Midbrain (tissue), 1 donor: ENCODE measurements at regions not wholly inside any gene's neighbourhood (a gene's known extent, or its start where the extent isn't known, plus 50 kb on each side); places are given as distances from the start of the nearest gene placed in this dataset.
"Not testable (repeated sequence)": the region's sequence is repeated elsewhere in the genome, so short reads cannot be mapped to it uniquely, and the experiment has no call there.

ENCODE experiments used
- DNase-seq: peaks from one replicate; lab custom pipeline; 2025; lab: John Stamatoyannopoulos, UW

- DNase-seq: no peak
These were observed 541.9 kb upstream of the CADM1 start for GRCh38 chr11:116046127-116046526.

- DNase-seq: no peak
These were observed 540.7 kb upstream of the CADM1 start for GRCh38 chr11:116044941-116045340.

- DNase-seq: no peak
These were observed 540.3 kb upstream of the CADM1 start for GRCh38 chr11:116044520-116044919.

- DNase-seq: no peak
These were observed 539.6 kb upstream of the CADM1 start for GRCh38 chr11:116043857-116044256.

- DNase-seq: not testable (repeated sequence)
These were observed 538.8 kb upstream of the CADM1 start for GRCh38 chr11:116043059-116043458.

- no peak for DNase-seq
These were observed 537.9 kb upstream of the CADM1 start for GRCh38 chr11:116042146-116042545.

- no peak for DNase-seq
These were observed 533.6 kb upstream of the CADM1 start for GRCh38 chr11:116037861-116038260.

- DNase-seq: no peak
These were observed 531.8 kb upstream of the CADM1 start for GRCh38 chr11:116035977-116036376.

GRCh38 chr11:116033931-116034553 lies 529.8 kb upstream of the CADM1 start:
- DNase-seq: no peak

GRCh38 chr11:116030697-116031331 lies 526.6 kb upstream of the CADM1 start:
- DNase-seq: no peak

GRCh38 chr11:116028506-116028905 lies 524.3 kb upstream of the CADM1 start:
- DNase-seq: not testable (repeated sequence)

GRCh38 chr11:115999437-115999836 lies 495.2 kb upstream of the CADM1 start:
- no peak for DNase-seq

- no peak for DNase-seq
These were observed 492.6 kb upstream of the CADM1 start for GRCh38 chr11:115996808-115997188.

GRCh38 chr11:115996125-115996807 lies 492.1 kb upstream of the CADM1 start:
- no peak for DNase-seq

- no peak for DNase-seq
These were observed 489.4 kb upstream of the CADM1 start for GRCh38 chr11:115993590-115993989.

GRCh38 chr11:115990004-115990447 lies 485.8 kb upstream of the CADM1 start:
- DNase-seq: no peak

GRCh38 chr11:115985896-115986295 lies 481.7 kb upstream of the CADM1 start:
- DNase-seq: no peak

- DNase-seq: no peak
These were observed 480.0 kb upstream of the CADM1 start for GRCh38 chr11:115984228-115984627.

GRCh38 chr11:115982666-115983065 lies 478.5 kb upstream of the CADM1 start:
- no peak for DNase-seq

- DNase-seq: no peak
These were observed 477.7 kb upstream of the CADM1 start for GRCh38 chr11:115981814-115982471.

- DNase-seq: no peak
These were observed 476.9 kb upstream of the CADM1 start for GRCh38 chr11:115981104-115981481.

- no peak for DNase-seq
These were observed 476.3 kb upstream of the CADM1 start for GRCh38 chr11:115980337-115981103.
